ENCODE measurements at regions not wholly inside any gene's neighbourhood (a gene's known extent, or its start where the extent isn't known, plus 50 kb on each side); places are given as distances from the start of the nearest gene placed in this dataset.
"Not testable (repeated sequence)": the region's sequence is repeated elsewhere in the genome, so short reads cannot be mapped to it uniquely, and the experiment has no call there.

DNA sequence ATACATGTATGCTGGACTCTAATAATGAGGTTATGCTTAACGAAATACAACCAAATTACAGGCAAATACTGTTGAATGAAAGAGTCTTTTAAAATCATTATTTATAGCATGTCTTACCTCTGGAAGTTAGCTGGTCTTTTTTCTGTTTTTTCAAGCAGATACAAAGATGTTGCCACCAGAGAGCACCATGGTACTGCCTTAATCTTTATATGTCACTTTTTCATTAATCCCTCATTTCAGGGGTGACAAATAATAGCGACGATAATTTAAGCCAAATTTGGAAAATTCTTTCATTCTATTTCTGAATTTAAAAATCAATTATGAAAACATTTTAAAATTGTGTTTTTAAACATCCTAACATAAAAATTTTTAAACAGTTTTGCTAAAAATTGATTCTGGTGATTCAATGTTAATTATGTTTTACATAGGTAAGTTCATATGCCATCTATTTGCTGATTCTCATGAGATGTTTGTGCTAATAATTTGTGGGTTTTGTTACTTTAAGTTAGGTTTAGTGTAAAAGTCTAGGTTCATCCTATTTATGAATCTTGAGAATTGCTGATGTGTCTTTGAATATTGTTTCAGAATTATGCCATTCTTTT, 379.3 kb upstream of the SGCG start:
- no peak overlapping the region for H3K4me3 ChIP-seq
- WGBS, 2 donors, result 38 to 51% methylated on average over 3 of the region's 3 CpGs
- H3K36me3 ChIP-seq, result no peaks in the 10 kb centered on the region
- intact Hi-C loops (cut with DNase I), result loop anchor here (2.0 kb wide), 1 partner anchor 219 kb away; no protein-coding TSS in a partner anchor
- H3K27ac ChIP-seq, result no peak overlapping the region
- no peak for TF ChIP-seq EP300 (IDR thresholded peaks at IDR 0.05)
- peak in 3 of 4 experiments; percentile 18 to 33 (median 26) for TF ChIP-seq CTCF (IDR thresholded peaks at IDR 0.05)
- no peak for DNase-seq
- no peaks in the 10 kb centered on the region for H3K4me1 ChIP-seq
- no peaks in the 10 kb centered on the region for H3K9me3 ChIP-seq
- H3K27me3 ChIP-seq, result peaks cover 0 to 5% (median 0%) of the 10 kb centered on the region in 3 donors

- H3K9me3 ChIP-seq, result no peaks in the 10 kb centered on the region
- no peaks in the 10 kb centered on the region for H3K4me1 ChIP-seq
- H3K27me3 ChIP-seq, result no peaks in the 10 kb centered on the region
- 12 to 44% methylated on average over 3 of the region's 3 CpGs for WGBS, 2 donors
- DNase-seq, result no peak
- H3K36me3 ChIP-seq, result no peaks in the 10 kb centered on the region
- intact Hi-C loops (cut with DNase I), result no loop called here
- H3K4me3 ChIP-seq, result no peak overlapping the region
- TF ChIP-seq POLR2AphosphoS5 (IDR thresholded peaks at IDR 0.05), result no peak
- no peak for TF ChIP-seq EP300 (IDR thresholded peaks at IDR 0.05)
- TF ChIP-seq CTCF (IDR thresholded peaks at IDR 0.05), result no peak
- TF ChIP-seq POLR2A (IDR thresholded peaks at IDR 0.05), result no peak
- no peak overlapping the region for H3K27ac ChIP-seq
Observed at GRCh38 chr13:22812793-22813192, 368.0 kb upstream of the SGCG start.

- H3K27me3 ChIP-seq; H3K4me1 ChIP-seq; H3K9me3 ChIP-seq; H3K27ac ChIP-seq; intact Hi-C loops (cut with DNase I); DNase-seq; H3K4me3 ChIP-seq; H3K36me3 ChIP-seq: not testable (repeated sequence)
- 39 to 58% methylated on average over 21 of the region's 21 CpGs for WGBS, 2 donors
Observed at GRCh38 chr13:22813531-22814377, 367.0 kb upstream of the SGCG start.

GRCh38 chr13:22814433-22814832, 366.3 kb upstream of the SGCG start:
- H3K9me3 ChIP-seq; H3K36me3 ChIP-seq; DNase-seq; H3K4me3 ChIP-seq; intact Hi-C loops (cut with DNase I); H3K4me1 ChIP-seq; H3K27ac ChIP-seq; H3K27me3 ChIP-seq: not testable (repeated sequence)
- 72 to 80% methylated on average over 8 of the region's 8 CpGs for WGBS, 2 donors

GRCh38 chr13:22821589-22821988, 359.2 kb upstream of the SGCG start:
- no peak for TF ChIP-seq POLR2AphosphoS5 (IDR thresholded peaks at IDR 0.05)
- TF ChIP-seq CTCF (IDR thresholded peaks at IDR 0.05), result no peak
- TF ChIP-seq POLR2A (IDR thresholded peaks at IDR 0.05), result no peak
- TF ChIP-seq EP300 (IDR thresholded peaks at IDR 0.05), result no peak
- DNase-seq, result no peak
- H3K27ac ChIP-seq, result no peak overlapping the region
- WGBS, 2 donors, result 92 to 95% methylated on average over 2 of the region's 2 CpGs
- no peak overlapping the region for H3K4me3 ChIP-seq
- intact Hi-C loops (cut with DNase I), result no loop called here
- H3K4me1 ChIP-seq, result no peaks in the 10 kb centered on the region
- H3K36me3 ChIP-seq, result no peaks in the 10 kb centered on the region
- H3K27me3 ChIP-seq, result no peaks in the 10 kb centered on the region
- no peaks in the 10 kb centered on the region for H3K9me3 ChIP-seq
